Right renal cortex interstitium (tissue), 3 donors: ENCODE measurements at regions not wholly inside any gene's neighbourhood (a gene's known extent, or its start where the extent isn't known, plus 50 kb on each side); places are given as distances from the start of the nearest gene placed in this dataset.
A peak's percentile ranks its signal among the peaks of the same experiment; 100 is the strongest.

Experiments
- DNase-seq, 3 donors: peaks; one replicate each; pipeline ENCODE4 v3.0.0-alpha.2; 2013; ENCODE audit warnings: low read depth in 3 of 3, low spot score in 2 of 3

DNA sequence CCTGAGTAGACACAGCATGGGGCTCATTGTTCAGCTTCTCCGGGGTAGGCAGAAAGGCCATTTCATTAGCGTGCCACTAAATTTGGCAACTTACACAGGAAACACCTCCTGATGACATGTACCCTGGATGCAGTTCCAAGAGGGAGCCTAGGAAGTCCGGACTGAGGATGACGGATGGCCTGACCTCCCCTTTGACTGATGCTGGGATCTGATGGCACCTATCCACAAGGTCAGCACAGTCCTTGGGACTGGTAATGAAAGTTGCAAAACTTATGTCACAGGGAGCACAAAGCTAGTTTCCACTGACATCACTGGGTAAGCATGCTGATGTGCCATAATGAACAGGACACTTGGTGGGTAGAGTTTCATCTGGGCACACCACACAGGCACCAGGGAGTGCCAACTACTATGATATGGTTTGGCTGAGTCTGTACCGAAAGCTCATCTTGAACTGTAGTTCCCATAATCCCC, 126.7 kb upstream of the ARL4C start:
- DNase-seq = no peak

DNA sequence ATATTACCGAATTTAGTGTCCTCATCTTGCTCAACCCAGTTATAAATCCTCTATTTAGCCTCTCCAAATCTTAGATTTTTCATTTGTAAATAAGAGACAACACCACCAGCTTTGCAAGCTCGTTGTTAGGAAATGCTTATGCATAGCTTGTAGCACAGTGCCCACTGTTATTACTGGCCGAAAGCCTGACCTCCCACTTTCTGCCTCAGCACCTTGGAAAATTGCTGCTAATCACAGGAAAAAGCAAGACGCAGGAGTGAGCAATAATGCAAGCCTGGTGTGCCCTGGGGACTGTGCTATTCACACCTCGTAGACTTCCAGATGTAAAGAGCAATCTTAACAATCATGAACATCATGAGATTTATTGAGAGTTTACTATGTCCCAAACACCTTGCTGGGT, 124.2 kb upstream of the ARL4C start:
- DNase-seq = no peak

GRCh38 chr2:234620018-234620417, 123.1 kb upstream of the ARL4C start:
- no peak for DNase-seq

DNA sequence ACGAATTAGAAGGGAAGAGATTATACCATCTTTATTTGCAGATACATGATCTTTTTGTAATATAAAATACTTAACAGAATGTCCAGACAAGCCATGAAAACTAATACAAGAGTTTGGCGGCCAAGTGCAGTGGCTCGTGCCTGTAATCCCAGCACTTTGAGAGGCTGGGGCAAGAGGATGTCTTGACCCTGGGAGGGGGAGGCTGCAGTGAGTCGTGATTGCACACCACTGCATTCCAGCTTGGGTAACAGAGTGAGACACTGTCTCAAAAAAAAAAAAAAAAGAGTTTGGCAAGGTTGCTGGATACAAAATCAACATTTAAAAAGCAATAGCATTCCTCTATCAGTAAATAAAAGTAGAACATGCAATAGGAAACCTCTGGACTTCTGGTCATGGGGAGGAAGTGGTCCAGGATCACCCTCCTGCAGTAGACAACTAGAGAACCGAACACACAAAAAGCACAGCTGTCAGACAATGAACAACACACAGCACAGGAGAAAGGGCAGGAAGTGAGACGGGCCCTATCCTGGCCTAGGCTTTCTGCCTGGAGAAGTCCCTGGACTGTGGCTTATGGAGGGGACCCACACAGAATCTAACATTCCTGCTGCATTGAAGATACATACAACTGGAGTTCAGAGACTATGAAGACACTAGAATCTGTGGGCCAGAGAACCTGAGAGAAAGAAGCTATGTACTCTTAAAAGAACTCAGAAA, 118.9 kb upstream of the ARL4C start:
- DNase-seq = no peak

- DNase-seq = no peak
Measured at GRCh38 chr2:234611209-234611608, 114.3 kb upstream of the ARL4C start.

DNA sequence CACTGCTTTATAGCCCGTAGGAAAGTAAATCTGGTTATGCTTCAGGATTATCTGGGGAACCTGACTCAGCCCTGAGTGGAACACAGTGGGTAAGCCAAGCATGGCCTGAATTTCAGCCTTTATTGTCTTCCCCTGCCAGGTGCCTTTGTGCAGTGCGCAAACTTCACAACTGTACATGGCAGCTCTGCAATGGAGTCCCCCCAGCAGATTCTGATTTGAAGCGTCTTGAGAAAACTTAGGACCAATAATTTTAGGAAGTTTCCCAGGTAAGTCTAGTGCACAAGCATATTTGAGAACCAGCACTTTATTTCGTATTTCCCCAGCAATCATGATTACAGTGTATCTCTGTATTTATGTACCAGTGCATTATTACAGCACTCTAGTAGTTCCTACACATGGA, 112.1 kb upstream of the ARL4C start:
- no peak for DNase-seq

- DNase-seq = no peak
Measured at GRCh38 chr2:234607691-234608090, 110.8 kb upstream of the ARL4C start.

DNA sequence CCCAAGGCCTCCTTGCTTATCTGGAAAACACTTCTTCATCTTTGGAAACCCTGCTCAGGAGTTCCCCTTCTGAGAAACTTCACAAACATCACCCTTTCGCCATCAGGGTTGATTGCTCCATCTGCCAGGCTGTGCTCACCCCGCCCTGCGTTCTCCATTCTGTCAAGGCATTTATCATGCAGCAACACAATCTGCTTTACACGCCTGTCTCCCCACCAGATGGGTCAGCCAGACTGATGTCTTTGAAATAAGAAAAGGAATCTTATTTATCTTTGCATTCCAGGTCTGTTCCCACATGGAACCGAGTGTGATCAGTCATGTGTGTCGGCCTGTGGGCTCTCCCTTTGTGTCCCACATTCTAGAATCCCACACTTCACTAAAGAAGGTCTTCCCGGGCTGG, 110.0 kb upstream of the ARL4C start:
- DNase-seq = peak in 1 of 3 donors; percentile 10

GRCh38 chr2:234603619-234604018, 106.7 kb upstream of the ARL4C start:
- no peak for DNase-seq

GRCh38 chr2:234601213-234601612, 104.3 kb upstream of the ARL4C start:
- no peak for DNase-seq

- DNase-seq = no peak
Measured at GRCh38 chr2:234597576-234597861, 100.6 kb upstream of the ARL4C start.

- no peak for DNase-seq
Measured at GRCh38 chr2:234596696-234597575, 100.1 kb upstream of the ARL4C start.

DNA sequence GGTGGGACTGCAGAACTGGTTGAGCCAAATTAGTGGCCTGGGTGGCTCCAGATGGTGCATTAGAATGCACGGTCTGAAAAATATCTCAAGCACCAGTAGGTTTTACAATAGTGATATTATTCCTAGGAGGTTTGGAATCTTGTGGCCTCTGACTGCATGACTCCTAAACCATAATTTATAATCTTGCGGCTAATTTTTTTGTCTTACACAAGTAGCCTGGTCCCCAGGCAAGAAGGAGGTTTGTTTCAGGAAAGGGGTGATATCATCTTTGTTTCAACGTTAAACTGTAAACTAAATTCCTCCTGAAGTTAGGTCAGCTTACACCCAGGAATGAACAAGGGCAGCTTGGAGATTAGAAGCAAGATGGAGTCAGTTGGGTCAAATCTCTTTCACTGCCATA, 98.9 kb upstream of the ARL4C start:
- DNase-seq = no peak

DNA sequence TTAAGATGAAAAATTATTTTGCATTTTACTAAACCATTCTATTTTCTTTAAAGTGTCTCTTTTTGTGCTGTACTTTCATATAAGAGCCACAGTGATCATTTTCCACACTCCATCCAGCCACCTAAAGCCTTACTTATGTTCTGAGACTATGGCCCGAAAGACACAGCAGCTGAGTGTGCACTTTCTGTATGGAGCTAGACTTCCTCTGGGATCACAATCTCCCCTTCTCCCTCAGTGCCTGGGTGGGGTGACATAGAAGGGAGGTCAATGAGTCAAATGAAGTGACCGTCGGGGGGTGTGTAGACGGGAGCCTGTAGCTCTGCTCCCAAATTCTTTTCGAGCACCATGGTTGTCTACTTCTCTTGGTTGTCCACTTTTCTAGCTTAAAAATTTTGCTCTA, 97.8 kb upstream of the ARL4C start:
- DNase-seq = no peak

DNA sequence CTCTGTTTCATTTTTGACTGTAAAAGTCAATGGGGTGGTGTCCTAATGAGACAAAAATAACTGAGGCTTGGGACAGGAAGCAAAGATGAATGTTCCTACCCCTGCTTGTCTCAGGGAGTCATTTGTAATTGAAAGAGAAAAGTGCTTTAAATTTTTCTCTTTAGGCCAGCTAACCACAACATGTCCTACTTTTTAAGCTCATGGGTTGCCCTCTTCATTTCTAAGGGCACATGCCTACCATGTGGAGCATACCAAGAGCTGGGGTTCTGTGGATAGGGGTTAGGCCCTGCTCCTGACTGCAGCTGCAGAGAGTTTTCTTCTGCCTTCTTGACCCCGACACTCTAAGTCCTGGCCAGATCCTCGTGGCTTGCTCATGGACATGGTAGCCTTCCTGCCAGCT, 96.8 kb upstream of the ARL4C start:
- DNase-seq = no peak

DNA sequence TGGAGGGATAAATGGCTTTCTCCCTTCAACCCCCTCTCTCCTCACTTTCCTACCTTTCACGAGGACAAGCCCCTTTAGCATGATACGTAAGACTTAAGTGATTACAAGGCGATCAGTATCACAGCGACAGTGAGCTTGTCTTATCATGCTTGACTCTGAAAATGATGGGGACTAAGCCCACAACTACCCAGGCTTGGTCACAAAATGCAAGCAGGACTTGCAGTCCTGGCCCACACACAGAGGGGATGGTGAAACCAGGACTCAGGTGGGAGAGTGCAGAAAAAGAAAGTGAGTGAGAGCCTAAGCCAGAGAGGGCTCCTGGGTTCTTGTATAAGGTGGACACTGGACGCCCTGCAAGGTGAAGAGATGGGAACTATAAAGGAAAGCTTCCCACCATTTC, 95.7 kb upstream of the ARL4C start:
- DNase-seq = no peak

- DNase-seq = no peak
Measured at GRCh38 chr2:234590076-234590475, 93.2 kb upstream of the ARL4C start.

- no peak for DNase-seq
Measured at GRCh38 chr2:234588054-234588430, 91.2 kb upstream of the ARL4C start.

- DNase-seq = no peak
Measured at GRCh38 chr2:234587341-234588053, 90.6 kb upstream of the ARL4C start.

DNA sequence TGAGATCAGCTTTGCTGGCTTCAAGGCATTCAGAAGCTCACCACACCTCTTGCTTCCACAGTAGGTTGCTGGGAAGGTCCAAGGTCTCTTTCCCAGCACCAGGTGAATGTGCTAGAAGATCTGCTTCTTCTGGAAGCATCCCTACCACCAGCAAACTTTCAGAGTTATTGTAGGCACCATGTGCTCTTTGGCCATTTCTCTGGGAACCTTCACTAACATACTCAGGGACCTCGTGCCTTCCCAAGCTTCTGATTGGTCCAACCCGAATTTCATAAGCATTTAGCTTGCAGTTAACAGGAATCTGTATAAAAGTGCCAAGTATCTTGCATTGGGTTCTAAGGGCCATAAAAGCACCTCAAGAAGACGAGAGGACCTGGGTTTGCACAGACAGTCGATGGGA, 86.5 kb upstream of the ARL4C start:
- no peak for DNase-seq

- no peak for DNase-seq
Measured at GRCh38 chr2:234580686-234581085, 83.8 kb upstream of the ARL4C start.
